ENCODE measurements at regions not wholly inside any gene's neighbourhood (a gene's known extent, or its start where the extent isn't known, plus 50 kb on each side); places are given as distances from the start of the nearest gene placed in this dataset.
"Not testable (repeated sequence)": the region's sequence is repeated elsewhere in the genome, so short reads cannot be mapped to it uniquely, and the experiment has no call there.

GRCh38 chr2:89968567-89968966 lies 1277.1 kb downstream of the RPIA start:
- CTCF ChIA-PET; H3K27ac ChIP-seq (ENCODE audit: low read depth, low read length); DNase-seq; ATAC-seq; H3K4me3 Mint-ChIP-seq; H3K27me3 Mint-ChIP-seq; H3K36me3 Mint-ChIP-seq; H3K9me3 ChIP-seq (ENCODE audit: control insufficient read depth in 2 of 3, low read length in 3 of 3); H3K4me3 ChIP-seq (ENCODE audit: low read length); POLR2A ChIA-PET; H3K27me3 ChIP-seq (ENCODE audit: control insufficient read depth in 2 of 2, insufficient read depth in 2 of 2, low read length in 2 of 2); H3K4me1 Mint-ChIP-seq; H3K27ac Mint-ChIP-seq; H3K36me3 ChIP-seq (ENCODE audit: control insufficient read depth in 2 of 3, insufficient read depth in 3 of 3, low read length in 3 of 3); H3K4me1 ChIP-seq (ENCODE audit: control insufficient read depth in 2 of 2, insufficient read depth in 2 of 2, low read length in 2 of 2); intact Hi-C loops (cut with micrococcal nuclease); H3K9me3 Mint-ChIP-seq: not testable (repeated sequence)

- H3K4me3 Mint-ChIP-seq; H3K27me3 Mint-ChIP-seq; H3K9me3 Mint-ChIP-seq; H3K4me3 ChIP-seq (ENCODE audit: low read length); H3K9me3 ChIP-seq (ENCODE audit: control insufficient read depth in 2 of 3, low read length in 3 of 3); H3K27ac ChIP-seq (ENCODE audit: low read depth, low read length); DNase-seq; intact Hi-C loops (cut with micrococcal nuclease); H3K36me3 Mint-ChIP-seq; H3K4me1 Mint-ChIP-seq; CTCF ChIA-PET; H3K27me3 ChIP-seq (ENCODE audit: control insufficient read depth in 2 of 2, insufficient read depth in 2 of 2, low read length in 2 of 2); POLR2A ChIA-PET; H3K27ac Mint-ChIP-seq; H3K36me3 ChIP-seq (ENCODE audit: control insufficient read depth in 2 of 3, insufficient read depth in 3 of 3, low read length in 3 of 3); H3K4me1 ChIP-seq (ENCODE audit: control insufficient read depth in 2 of 2, insufficient read depth in 2 of 2, low read length in 2 of 2): not testable (repeated sequence)
- peak; percentile 69 for ATAC-seq
Measured at GRCh38 chr2:89969190-89969589, 1277.7 kb downstream of the RPIA start.

DNA sequence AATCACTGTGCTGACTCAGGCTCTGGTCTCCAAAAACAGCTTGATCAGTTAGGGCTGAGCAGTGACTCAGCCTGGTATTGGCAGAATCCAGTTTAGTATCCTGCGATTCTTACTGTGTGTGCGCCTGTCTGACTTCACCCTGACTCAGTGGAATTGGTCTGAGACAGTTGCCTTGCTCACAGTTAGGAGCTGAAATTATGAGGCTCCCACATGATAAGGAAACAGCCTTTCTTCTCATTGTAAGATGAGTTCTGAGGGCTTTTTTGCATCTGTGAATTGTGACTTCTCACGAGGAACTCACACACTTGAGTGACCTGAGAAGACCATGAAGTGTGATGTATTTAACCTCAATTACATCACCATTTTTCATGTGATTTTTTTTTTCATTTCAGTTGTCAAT lies 1282.4 kb downstream of the RPIA start:
- H3K4me1 Mint-ChIP-seq; CTCF ChIA-PET; POLR2A ChIA-PET; H3K4me3 ChIP-seq (ENCODE audit: low read length); H3K27me3 ChIP-seq (ENCODE audit: control insufficient read depth in 2 of 2, insufficient read depth in 2 of 2, low read length in 2 of 2); H3K36me3 Mint-ChIP-seq; H3K9me3 ChIP-seq (ENCODE audit: control insufficient read depth in 2 of 3, low read length in 3 of 3); intact Hi-C loops (cut with micrococcal nuclease); H3K36me3 ChIP-seq (ENCODE audit: control insufficient read depth in 2 of 3, insufficient read depth in 3 of 3, low read length in 3 of 3); DNase-seq; H3K27me3 Mint-ChIP-seq; H3K27ac ChIP-seq (ENCODE audit: low read depth, low read length); H3K9me3 Mint-ChIP-seq; H3K4me1 ChIP-seq (ENCODE audit: control insufficient read depth in 2 of 2, insufficient read depth in 2 of 2, low read length in 2 of 2); H3K27ac Mint-ChIP-seq; H3K4me3 Mint-ChIP-seq: not testable (repeated sequence)
- ATAC-seq = peak; percentile 48

- DNase-seq; H3K36me3 Mint-ChIP-seq; CTCF ChIA-PET; ATAC-seq; H3K4me3 ChIP-seq (ENCODE audit: low read length); H3K4me1 ChIP-seq (ENCODE audit: control insufficient read depth in 2 of 2, insufficient read depth in 2 of 2, low read length in 2 of 2); H3K27ac Mint-ChIP-seq; H3K36me3 ChIP-seq (ENCODE audit: control insufficient read depth in 2 of 3, insufficient read depth in 3 of 3, low read length in 3 of 3); POLR2A ChIA-PET; H3K27me3 Mint-ChIP-seq; H3K4me1 Mint-ChIP-seq; H3K27me3 ChIP-seq (ENCODE audit: control insufficient read depth in 2 of 2, insufficient read depth in 2 of 2, low read length in 2 of 2); H3K9me3 Mint-ChIP-seq; H3K27ac ChIP-seq (ENCODE audit: low read depth, low read length); H3K4me3 Mint-ChIP-seq; intact Hi-C loops (cut with micrococcal nuclease); H3K9me3 ChIP-seq (ENCODE audit: control insufficient read depth in 2 of 3, low read length in 3 of 3): not testable (repeated sequence)
Measured at GRCh38 chr2:89979826-89980537, 1288.5 kb downstream of the RPIA start.

DNA sequence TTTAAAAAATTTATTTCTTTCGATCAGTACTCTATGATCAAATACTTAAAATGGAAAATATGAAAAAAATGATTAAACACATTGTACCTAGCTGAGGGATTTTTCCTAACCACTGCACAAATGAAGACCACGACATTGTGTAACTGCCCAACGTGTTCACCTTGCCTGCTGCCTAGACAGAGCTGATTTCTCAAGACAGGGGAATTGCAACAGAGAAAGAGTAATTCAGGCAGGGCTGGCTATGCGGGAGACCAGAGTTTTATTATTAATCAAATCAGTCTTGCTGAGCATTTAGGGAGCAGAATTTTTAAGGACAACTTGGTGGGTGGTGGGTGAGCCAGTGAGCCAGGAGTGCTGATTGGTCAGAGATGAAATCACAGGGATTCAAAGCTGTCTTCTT lies 1290.8 kb downstream of the RPIA start:
- H3K9me3 ChIP-seq (ENCODE audit: control insufficient read depth in 2 of 3, low read length in 3 of 3); POLR2A ChIA-PET; H3K36me3 ChIP-seq (ENCODE audit: control insufficient read depth in 2 of 3, insufficient read depth in 3 of 3, low read length in 3 of 3); H3K27ac ChIP-seq (ENCODE audit: low read depth, low read length); H3K9me3 Mint-ChIP-seq; H3K4me3 ChIP-seq (ENCODE audit: low read length); H3K36me3 Mint-ChIP-seq; CTCF ChIA-PET; H3K4me1 Mint-ChIP-seq; H3K27me3 Mint-ChIP-seq; intact Hi-C loops (cut with micrococcal nuclease); H3K4me3 Mint-ChIP-seq; ATAC-seq; H3K27ac Mint-ChIP-seq; H3K4me1 ChIP-seq (ENCODE audit: control insufficient read depth in 2 of 2, insufficient read depth in 2 of 2, low read length in 2 of 2); DNase-seq; H3K27me3 ChIP-seq (ENCODE audit: control insufficient read depth in 2 of 2, insufficient read depth in 2 of 2, low read length in 2 of 2): not testable (repeated sequence)

- H3K4me3 Mint-ChIP-seq; H3K9me3 ChIP-seq (ENCODE audit: control insufficient read depth in 2 of 3, low read length in 3 of 3); DNase-seq; H3K27ac Mint-ChIP-seq; ATAC-seq; intact Hi-C loops (cut with micrococcal nuclease); H3K9me3 Mint-ChIP-seq; H3K36me3 Mint-ChIP-seq; H3K27ac ChIP-seq (ENCODE audit: low read depth, low read length); H3K4me1 Mint-ChIP-seq; H3K4me1 ChIP-seq (ENCODE audit: control insufficient read depth in 2 of 2, insufficient read depth in 2 of 2, low read length in 2 of 2); H3K4me3 ChIP-seq (ENCODE audit: low read length); H3K27me3 ChIP-seq (ENCODE audit: control insufficient read depth in 2 of 2, insufficient read depth in 2 of 2, low read length in 2 of 2); H3K36me3 ChIP-seq (ENCODE audit: control insufficient read depth in 2 of 3, insufficient read depth in 3 of 3, low read length in 3 of 3); H3K27me3 Mint-ChIP-seq; CTCF ChIA-PET; POLR2A ChIA-PET: not testable (repeated sequence)
Measured at GRCh38 chr2:89985650-89986049, 1294.2 kb downstream of the RPIA start.

DNA sequence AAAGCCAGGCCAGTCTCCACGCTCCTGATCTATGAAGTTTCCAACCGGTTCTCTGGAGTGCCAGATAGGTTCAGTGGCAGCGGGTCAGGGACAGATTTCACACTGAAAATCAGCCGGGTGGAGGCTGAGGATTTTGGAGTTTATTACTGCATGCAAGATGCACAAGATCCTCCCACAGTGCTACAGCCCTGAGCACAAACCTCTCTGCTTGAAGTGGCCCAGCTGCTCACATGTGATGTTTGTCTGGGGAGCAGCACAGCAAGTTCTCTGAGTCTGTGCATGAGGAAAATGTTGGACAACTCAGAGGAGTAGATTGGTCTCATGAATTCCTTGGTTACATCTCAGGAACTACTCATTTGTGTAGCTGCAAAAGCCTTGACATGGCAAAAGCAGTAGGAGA lies 1295.1 kb downstream of the RPIA start:
- H3K36me3 Mint-ChIP-seq; H3K27me3 ChIP-seq (ENCODE audit: control insufficient read depth in 2 of 2, insufficient read depth in 2 of 2, low read length in 2 of 2); H3K27me3 Mint-ChIP-seq; ATAC-seq; H3K27ac Mint-ChIP-seq; H3K4me1 ChIP-seq (ENCODE audit: control insufficient read depth in 2 of 2, insufficient read depth in 2 of 2, low read length in 2 of 2); H3K4me3 ChIP-seq (ENCODE audit: low read length); intact Hi-C loops (cut with micrococcal nuclease); H3K4me3 Mint-ChIP-seq; H3K36me3 ChIP-seq (ENCODE audit: control insufficient read depth in 2 of 3, insufficient read depth in 3 of 3, low read length in 3 of 3); CTCF ChIA-PET; H3K4me1 Mint-ChIP-seq; H3K9me3 ChIP-seq (ENCODE audit: control insufficient read depth in 2 of 3, low read length in 3 of 3); POLR2A ChIA-PET; DNase-seq; H3K9me3 Mint-ChIP-seq; H3K27ac ChIP-seq (ENCODE audit: low read depth, low read length): not testable (repeated sequence)
